HCT116 (cell line): ENCODE measurements at regions not wholly inside any gene's neighbourhood (a gene's known extent, or its start where the extent isn't known, plus 50 kb on each side); places are given as distances from the start of the nearest gene placed in this dataset.

ENCODE experiments used
- ATAC-seq: fragments of 200-7000 bp; cut with Tn5 transposase; 2 replicates; pipeline ENCODE4 v1.9.1; 2020; ENCODE audit warnings: mild to moderate bottlenecking, moderate library complexity
- BruUV-seq: library from RNA; stranded (reverse); fragments of 400-500 nt; replicated peaks from 2 replicates; lab custom pipeline; 2021; lab: Mats Ljungman, UMichigan
- CTCF ChIA-PET: fragments of 300-600 bp; sonication (Branson Sonifier 250); formaldehyde crosslinking; loops from one replicate; lab custom pipeline; 2021; ENCODE audit warnings: antibody characterized with exemption; lab: Charles Lee
- POLR2A ChIA-PET: fragments of 300-600, 350-600 bp; sonication (Branson Sonifier 250); formaldehyde crosslinking; loops from one replicate; lab custom pipeline; 2021; ENCODE audit warnings: antibody characterized with exemption; lab: Charles Lee
- RAD21 ChIA-PET, 2 experiments: fragments of 300-600 bp; sonication (Branson Sonifier 250); formaldehyde crosslinking; loops; one replicate each; lab custom pipeline; 2023; ENCODE audit warnings: low total read pairs in 2 of 2; ENCODE audit not compliant: uncharacterized antibody in 2 of 2, unreplicated experiment in 2 of 2, low non-redundant PET in 1 of 2; lab: Charles Lee
- DNase-seq: peaks from one replicate; pipeline ENCODE4 v3.0.0-alpha.2; 2010; ENCODE audit warnings: low read depth, low spot score
- H2AFZ ChIP-seq: fragments of 200-600 bp; shearing (Covaris generic), sonication (generic); 2 replicates; pipeline ENCODE4 v1.6.1; 2017; ENCODE audit warnings: low read depth, mixed run types, mixed read lengths, antibody characterized with exemption, low read length; ENCODE audit not compliant: poor library complexity, severe bottlenecking
- H3K27ac ChIP-seq: 2 replicates; pipeline ENCODE4 v1.5.1; 2012; ENCODE audit warnings: low read depth, low read length
- H3K27me3 ChIP-seq: fragments of 200-600 bp; sonication (generic); 2 replicates; pipeline ENCODE4 v1.6.1; 2016; ENCODE audit warnings: mixed run types, low read length, mixed read lengths; ENCODE audit not compliant: insufficient read depth
- H3K36me3 ChIP-seq, 2 experiments: fragments of 200-500 bp in 1 of 2; fragments of 200-600 bp in 1 of 2; sonication (Bioruptor generic) in 1 of 2; sonication (generic) in 1 of 2; 2 replicates each; pipeline versions ENCODE4 v1.5.1 to v1.6.1; 2014 to 2016; ENCODE audit warnings: low read length in 2 of 2, inconsistent platforms in 1 of 2, mixed read lengths in 1 of 2, mixed run types in 1 of 2; ENCODE audit not compliant: insufficient read depth in 2 of 2, control insufficient read depth in 1 of 2
- H3K4me1 ChIP-seq, 2 experiments: fragments of 200-600 bp in 1 of 2; sonication (generic) in 1 of 2; 2 replicates each; pipeline versions ENCODE4 v1.5.1 to v1.6.1; 2012 to 2017; ENCODE audit warnings: low read length in 2 of 2, inconsistent platforms in 1 of 2, mild to moderate bottlenecking in 1 of 2, mixed read lengths in 1 of 2, mixed run types in 1 of 2, moderate library complexity in 1 of 2; ENCODE audit not compliant: insufficient read depth in 2 of 2, control insufficient read depth in 1 of 2
- H3K4me2 ChIP-seq: fragments of 200-600 bp; sonication (generic); 2 replicates; pipeline ENCODE4 v1.6.1; 2017; ENCODE audit warnings: mixed run types, low read length, mixed read lengths
- H3K4me3 ChIP-seq, 2 experiments: fragments of 200-600 bp in 1 of 2; sonication (generic) in 1 of 2; replicated peaks in 1 of 2; 2 replicates each; pipeline ENCODE4 v1.5.1; 2011 to 2016; ENCODE audit warnings: low read length in 2 of 2, control low read depth in 1 of 2, low read depth in 1 of 2, mild to moderate bottlenecking in 1 of 2, mixed read lengths in 1 of 2, mixed run types in 1 of 2
- H3K79me2 ChIP-seq: fragments of 200-600 bp; sonication (generic); 2 replicates; pipeline ENCODE4 v1.6.1; 2017; ENCODE audit warnings: mild to moderate bottlenecking, mixed run types, low read length, moderate library complexity, mixed read lengths; ENCODE audit not compliant: insufficient read depth
- H3K9ac ChIP-seq: fragments of 200-600 bp; sonication (generic); 2 replicates; pipeline ENCODE4 v1.6.1; 2016; ENCODE audit warnings: low read length, mixed read lengths
- H3K9me2 ChIP-seq: fragments of 200-600 bp; sonication (generic), shearing (Covaris generic); 2 replicates; pipeline ENCODE4 v1.6.1; 2017; ENCODE audit warnings: mixed run types, mild to moderate bottlenecking, moderate library complexity; ENCODE audit not compliant: insufficient read depth
- H3K9me3 ChIP-seq, 2 experiments: fragments of 200-500 bp in 1 of 2; fragments of 200-600 bp in 1 of 2; sonication (Bioruptor generic) in 1 of 2; sonication (generic) in 1 of 2; 2 replicates each; pipeline ENCODE4 v1.6.1; 2014 to 2017; ENCODE audit warnings: low read length in 2 of 2, mixed read lengths in 2 of 2, inconsistent platforms in 1 of 2, low read depth in 1 of 2, mild to moderate bottlenecking in 1 of 2, mixed run types in 1 of 2, moderate library complexity in 1 of 2; ENCODE audit not compliant: control insufficient read depth in 1 of 2, insufficient read depth in 1 of 2
- H4K20me1 ChIP-seq: fragments of 200-600 bp; sonication (generic), shearing (Covaris generic); 2 replicates; pipeline ENCODE4 v1.6.1; 2017; ENCODE audit warnings: mixed run types, mild to moderate bottlenecking, moderate library complexity; ENCODE audit not compliant: insufficient read depth
- ELF1 ChIP-seq: IDR thresholded peaks from 2 replicates; pipeline ENCODE4 v1.6.1; 2012; ENCODE audit warnings: low read depth, borderline replicate concordance
- EZH2 ChIP-seq: fragments of 200-600 bp; sonication (generic); IDR thresholded peaks from 2 replicates; pipeline ENCODE4 v1.6.1; 2017; ENCODE audit warnings: antibody characterized with exemption, mixed run types
- EZH2phosphoT487 ChIP-seq: fragments of 200-600 bp; IDR thresholded peaks from 2 replicates; pipeline ENCODE4 v1.6.1; 2018; ENCODE audit warnings: antibody characterized with exemption, borderline replicate concordance
- JUND ChIP-seq: IDR thresholded peaks from 2 replicates; pipeline ENCODE4 v1.6.1; 2012
- POLR2AphosphoS5 ChIP-seq: IDR thresholded peaks from 2 replicates; pipeline ENCODE4 v1.6.1; 2011; ENCODE audit warnings: mild to moderate bottlenecking, low read depth, low read length, moderate library complexity
- SP1 ChIP-seq: IDR thresholded peaks from 2 replicates; pipeline ENCODE4 v1.6.1; 2012; ENCODE audit warnings: low read depth
- YY1 ChIP-seq: IDR thresholded peaks from 2 replicates; pipeline ENCODE4 v1.6.1; 2011; ENCODE audit warnings: low read length, low read depth, moderate library complexity, mild to moderate bottlenecking; ENCODE audit not compliant: insufficient replicate concordance; ENCODE audit errors: extremely low read depth
- intact Hi-C: fragments of 100-400 bp; cut with micrococcal nuclease; formaldehyde crosslinking; loops from 2 replicates; pipeline ENCODE4 v1.10.0; 2022
- TF ChIP-seq, protein P1 (sequence below): IDR thresholded peaks from 2 replicates; pipeline ENCODE4 v1.6.1; 2011; ENCODE audit warnings: mild to moderate bottlenecking, low read length, moderate library complexity; ENCODE audit not compliant: insufficient replicate concordance; ENCODE audit errors: extremely low read depth

DNA sequence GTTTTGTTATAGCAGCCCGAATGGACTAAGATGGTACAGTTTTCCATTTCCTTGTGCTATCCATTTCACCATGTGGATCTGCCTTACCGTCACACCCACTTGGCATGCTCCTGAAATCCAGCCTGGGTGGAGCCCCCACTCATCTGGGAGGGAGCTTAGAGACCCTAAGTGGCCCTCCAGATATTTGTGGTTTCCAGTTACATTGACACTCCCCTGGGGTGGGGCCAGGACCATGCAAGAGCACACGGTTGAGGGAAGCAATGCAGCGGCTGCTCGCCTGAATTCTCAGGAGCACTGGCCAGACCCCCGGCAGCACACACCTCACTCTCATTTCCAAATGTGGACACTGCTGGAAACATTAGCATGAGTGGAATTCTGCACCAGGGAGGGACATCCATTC lies 231.1 kb downstream of the UTP18 start:
- Histone ChIP-seq H3K36me3 (no peaks in the 10 kb centered on the region), H3K4me1 (peaks cover 0 to 9% of the 10 kb centered on the region in 2 experiments; a peak in 2 of 4 replicates), H3K4me2 (no peak overlapping the region), H4K20me1 (no peaks in the 10 kb centered on the region), H3K9ac (no peak overlapping the region), H3K27ac (no peak overlapping the region), H3K79me2 (no peaks in the 10 kb centered on the region), H3K9me3 (no peaks in the 10 kb centered on the region), H3K27me3 (peaks cover 2% of the 10 kb centered on the region; the same call in 1 of the 2 replicates), H3K9me2 (no peaks in the 10 kb centered on the region), H3K4me3 (no peak overlapping the region), H2AFZ (no peak overlapping the region)
- CTCF ChIA-PET = no interaction called here
- no peak for TF ChIP-seq JUND
- no peak for TF ChIP-seq EZH2phosphoT487
- no peak for TF ChIP-seq EZH2
- TF ChIP-seq POLR2AphosphoS5 = no peak
- no peak for TF ChIP-seq YY1
- TF ChIP-seq, protein P1, sequence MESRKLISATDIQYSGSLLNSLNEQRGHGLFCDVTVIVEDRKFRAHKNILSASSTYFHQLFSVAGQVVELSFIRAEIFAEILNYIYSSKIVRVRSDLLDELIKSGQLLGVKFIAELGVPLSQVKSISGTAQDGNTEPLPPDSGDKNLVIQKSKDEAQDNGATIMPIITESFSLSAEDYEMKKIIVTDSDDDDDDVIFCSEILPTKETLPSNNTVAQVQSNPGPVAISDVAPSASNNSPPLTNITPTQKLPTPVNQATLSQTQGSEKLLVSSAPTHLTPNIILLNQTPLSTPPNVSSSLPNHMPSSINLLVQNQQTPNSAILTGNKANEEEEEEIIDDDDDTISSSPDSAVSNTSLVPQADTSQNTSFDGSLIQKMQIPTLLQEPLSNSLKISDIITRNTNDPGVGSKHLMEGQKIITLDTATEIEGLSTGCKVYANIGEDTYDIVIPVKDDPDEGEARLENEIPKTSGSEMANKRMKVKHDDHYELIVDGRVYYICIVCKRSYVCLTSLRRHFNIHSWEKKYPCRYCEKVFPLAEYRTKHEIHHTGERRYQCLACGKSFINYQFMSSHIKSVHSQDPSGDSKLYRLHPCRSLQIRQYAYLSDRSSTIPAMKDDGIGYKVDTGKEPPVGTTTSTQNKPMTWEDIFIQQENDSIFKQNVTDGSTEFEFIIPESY = no peak
- TF ChIP-seq ELF1 = no peak
- DNase-seq (no peak), ATAC-seq (no peak)
- no TSS peak for BruUV-seq
- RAD21 ChIA-PET = no interaction called here
- intact Hi-C loops = no loop called here
- POLR2A ChIA-PET = no interaction called here

DNA sequence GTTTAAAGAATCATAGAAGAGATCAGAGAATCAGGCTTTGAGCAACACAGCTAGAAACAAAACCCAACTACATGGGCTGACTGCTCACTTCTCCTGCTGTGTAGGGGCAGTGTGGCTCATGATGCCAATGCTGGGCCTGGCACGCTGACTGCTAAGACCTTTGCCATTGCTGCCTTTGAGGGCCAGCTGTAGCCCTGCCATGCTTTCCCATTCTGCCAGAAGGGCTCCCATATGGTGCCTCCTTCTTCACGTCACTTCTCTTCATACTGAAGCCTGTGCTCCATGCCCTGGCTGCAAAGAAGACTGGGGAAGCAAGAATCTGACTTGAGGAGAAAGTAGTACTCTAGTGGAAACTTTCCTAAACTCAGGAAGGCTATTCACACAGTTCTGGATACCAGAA lies 232.9 kb downstream of the UTP18 start:
- Histone ChIP-seq H3K9ac (no peak overlapping the region), H3K4me1 (peaks cover 0 to 1% of the 10 kb centered on the region in 2 experiments; a peak in 1 of 4 replicates), H3K4me2 (no peak overlapping the region), H3K79me2 (no peaks in the 10 kb centered on the region), H3K36me3 (no peaks in the 10 kb centered on the region), H2AFZ (no peak overlapping the region), H3K27me3 (peaks cover 9% of the 10 kb centered on the region; the same call in 1 of the 2 replicates), H3K9me2 (no peaks in the 10 kb centered on the region), H3K27ac (no peak overlapping the region), H3K4me3 (no peak overlapping the region), H4K20me1 (no peaks in the 10 kb centered on the region)
- ChIA-PET RAD21 (no interaction called here), CTCF (no interaction called here), POLR2A (no interaction called here)
- ATAC-seq (no peak), DNase-seq (no peak)
- BruUV-seq = no TSS peak
- intact Hi-C loops = no loop called here
- no peak for TF ChIP-seq EZH2phosphoT487
- no peak for TF ChIP-seq SP1
- TF ChIP-seq, all 23 proteins: peak for 0
- H3K9me3 ChIP-seq = no peaks in the 10 kb centered on the region
